Keratinocyte (primary cell): ENCODE measurements at regions not wholly inside any gene's neighbourhood (a gene's known extent, or its start where the extent isn't known, plus 50 kb on each side); places are given as distances from the start of the nearest gene placed in this dataset.

Source experiments
- DNase-seq: peaks from one replicate; pipeline ENCODE4 v3.0.0-alpha.2; 2011; ENCODE audit warnings: low read depth, missing footprints, low spot score
- FAIRE-seq: peaks from 2 replicates; lab custom pipeline; 2011; peaks lifted over from hg19 to GRCh38; lab: Jason Lieb, UNC
- H2AFZ ChIP-seq: 2 replicates; pipeline ENCODE4 v1.6.0; 2012; ENCODE audit warnings: low read length, control low read depth, inconsistent platforms; ENCODE audit not compliant: control insufficient read depth
- H3K27ac ChIP-seq: 2 replicates; pipeline ENCODE4 v1.5.1; 2011; ENCODE audit warnings: low read length; ENCODE audit not compliant: control insufficient read depth, insufficient read depth
- H3K27me3 ChIP-seq: 3 replicates; pipeline ENCODE4 v1.6.0; 2011; ENCODE audit warnings: low read length; ENCODE audit not compliant: control insufficient read depth, insufficient read depth; ENCODE audit errors: extremely low read depth
- H3K36me3 ChIP-seq, 2 experiments: 2 replicates in 1 of 2; 3 replicates in 1 of 2; pipeline ENCODE4 v1.5.1; 2011; ENCODE audit warnings: low read length in 2 of 2, mild to moderate bottlenecking in 1 of 2; ENCODE audit not compliant: control insufficient read depth in 2 of 2, insufficient read depth in 2 of 2; ENCODE audit errors: extremely low read depth in 1 of 2
- H3K4me1 ChIP-seq: 3 replicates; pipeline ENCODE4 v1.5.1; 2011; ENCODE audit warnings: low read length; ENCODE audit not compliant: control insufficient read depth, insufficient read depth; ENCODE audit errors: extremely low read depth
- H3K4me2 ChIP-seq: 3 replicates; pipeline ENCODE4 v1.6.0; 2011; ENCODE audit warnings: low read depth, low read length; ENCODE audit not compliant: control insufficient read depth, insufficient read depth; ENCODE audit errors: extremely low read depth
- H3K4me3 ChIP-seq, 3 experiments: fragments of 200-600 bp in 1 of 3; sonication (generic) in 1 of 3; 2 replicates in 2 of 3; 3 replicates in 1 of 3; pipeline ENCODE4 v1.5.1; 2011 to 2016; ENCODE audit warnings: low read length in 3 of 3, mild to moderate bottlenecking in 3 of 3, control low read depth in 2 of 3, inconsistent platforms in 1 of 3, low read depth in 1 of 3, mixed read lengths in 1 of 3, mixed run types in 1 of 3, moderate library complexity in 1 of 3; ENCODE audit not compliant: control insufficient read depth in 2 of 3, insufficient read depth in 2 of 3; ENCODE audit errors: extremely low read depth in 1 of 3
- H3K79me2 ChIP-seq: 2 replicates; pipeline ENCODE4 v1.6.0; 2012; ENCODE audit warnings: low read length; ENCODE audit not compliant: control insufficient read depth, insufficient read depth
- H3K9ac ChIP-seq: 3 replicates; pipeline ENCODE4 v1.6.0; 2011; ENCODE audit warnings: low read length; ENCODE audit not compliant: control insufficient read depth, insufficient read depth; ENCODE audit errors: extremely low read depth
- H3K9me1 ChIP-seq: 3 replicates; pipeline ENCODE4 v1.6.0; 2011; ENCODE audit warnings: low read length; ENCODE audit not compliant: control insufficient read depth, insufficient read depth; ENCODE audit errors: extremely low read depth
- H3K9me3 ChIP-seq: 2 replicates; pipeline ENCODE4 v1.5.1; 2012; ENCODE audit warnings: low read depth, low read length; ENCODE audit not compliant: control insufficient read depth
- H4K20me1 ChIP-seq: 3 replicates; pipeline ENCODE4 v1.6.0; 2011; ENCODE audit warnings: low read length; ENCODE audit not compliant: control insufficient read depth, insufficient read depth; ENCODE audit errors: extremely low read depth
- CTCF ChIP-seq, 3 experiments: IDR thresholded peaks in 1 of 3; conservative IDR thresholded peaks in 1 of 3; optimal IDR thresholded peaks in 1 of 3; 2 replicates in 2 of 3; 3 replicates in 1 of 3; pipeline versions ENCODE3 to v1.5.1; 2011; ENCODE audit warnings: low read length in 3 of 3, mild to moderate bottlenecking in 3 of 3, moderate library complexity in 2 of 3, control low read depth in 1 of 3, inconsistent platforms in 1 of 3; ENCODE audit not compliant: insufficient read depth in 2 of 3; ENCODE audit errors: extremely low read depth in 1 of 3
- EZH2 ChIP-seq: IDR thresholded peaks from one replicate; pipeline ENCODE4 v1.6.1; 2012; ENCODE audit warnings: inconsistent platforms, mild to moderate bottlenecking, low read length, moderate library complexity
- dilution Hi-C: fragments of 300-500 bp; cut with MboI; formaldehyde crosslinking; loops from one replicate; pipeline ENCODE4 v1.7.0; 2020; ENCODE audit warnings: low sequenced_read_pairs; ENCODE audit not compliant: extremely low pct_ligation_motif_present

GRCh38 chr19:28377077-28377476 is 835.9 kb downstream of the UQCRFS1 start:
- Histone ChIP-seq H3K9ac (no peak overlapping the region), H3K27me3 (no peaks in the 10 kb centered on the region), H3K9me3 (peaks cover 8% of the 10 kb centered on the region), H3K79me2 (no peaks in the 10 kb centered on the region), H4K20me1 (no peaks in the 10 kb centered on the region), H3K27ac (no peak overlapping the region), H3K4me3 (no peak overlapping the region), H3K4me2 (no peak overlapping the region), H3K4me1 (no peaks in the 10 kb centered on the region), H3K9me1 (no peaks in the 10 kb centered on the region), H2AFZ (no peak overlapping the region), H3K36me3 (no peaks in the 10 kb centered on the region)
- TF ChIP-seq EZH2 (no peak), CTCF (optimal IDR thresholded peaks at IDR 0.05 in 1 of 3, IDR thresholded peaks at IDR 0.05 in 1 of 3, conservative IDR thresholded peaks at IDR 0.05 in 1 of 3; ENCODE audit: extremely low read depth in 1 of 3, insufficient read depth in 2 of 3, low read length in 3 of 3) (no peak)
- FAIRE-seq (no peak), DNase-seq (no peak)
- dilution Hi-C loops: no loop called here

- H3K9me3 ChIP-seq: peaks cover 7% of the 10 kb centered on the region
Observed at GRCh38 chr19:28374971-28375370, 838.0 kb downstream of the UQCRFS1 start.

More at GRCh38 chr19:28374971-28375370, 838.0 kb downstream of the UQCRFS1 start:
- Histone ChIP-seq H3K27me3 (no peaks in the 10 kb centered on the region), H3K9me1 (no peaks in the 10 kb centered on the region), H3K4me3 (no peak overlapping the region), H3K4me1 (no peaks in the 10 kb centered on the region), H4K20me1 (no peaks in the 10 kb centered on the region), H3K79me2 (no peaks in the 10 kb centered on the region), H3K9ac (no peak overlapping the region), H2AFZ (no peak overlapping the region), H3K27ac (no peak overlapping the region), H3K36me3 (no peaks in the 10 kb centered on the region), H3K4me2 (no peak overlapping the region)
- FAIRE-seq (no peak), DNase-seq (no peak)
- dilution Hi-C loops: no loop called here
- TF ChIP-seq EZH2: no peak
- TF ChIP-seq CTCF (optimal IDR thresholded peaks at IDR 0.05 in 1 of 3, IDR thresholded peaks at IDR 0.05 in 1 of 3, conservative IDR thresholded peaks at IDR 0.05 in 1 of 3; ENCODE audit: extremely low read depth in 1 of 3, insufficient read depth in 2 of 3, low read length in 3 of 3): no peak
